GM21619 (cell line): ENCODE measurements at regions not wholly inside any gene's neighbourhood (a gene's known extent, or its start where the extent isn't known, plus 50 kb on each side); places are given as distances from the start of the nearest gene placed in this dataset.

Experiments
- ATAC-seq: cut with Tn5 transposase; IDR thresholded peaks from one replicate; pipeline ENCODE4 v1.9.1; 2021; ENCODE audit not compliant: unreplicated experiment

DNA sequence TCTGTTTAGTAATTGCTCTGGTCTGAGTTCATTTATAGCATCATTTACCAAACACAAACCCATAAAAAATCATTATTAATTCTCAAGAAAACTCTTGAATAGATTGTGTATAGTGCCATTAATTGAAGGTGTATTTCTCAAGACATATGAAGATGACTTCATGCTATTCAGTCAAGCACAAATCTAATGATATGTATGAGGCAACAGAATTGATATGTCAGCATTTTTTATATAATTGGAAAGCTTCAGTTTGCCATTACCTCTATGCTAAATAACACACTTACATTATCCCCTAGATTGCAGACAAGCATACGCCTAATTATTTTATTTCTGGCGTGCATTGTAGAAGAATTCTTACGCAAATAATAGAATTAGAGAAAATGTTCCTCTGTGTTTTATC is 461.8 kb downstream of the PDHA2 start:
- no peak for ATAC-seq

DNA sequence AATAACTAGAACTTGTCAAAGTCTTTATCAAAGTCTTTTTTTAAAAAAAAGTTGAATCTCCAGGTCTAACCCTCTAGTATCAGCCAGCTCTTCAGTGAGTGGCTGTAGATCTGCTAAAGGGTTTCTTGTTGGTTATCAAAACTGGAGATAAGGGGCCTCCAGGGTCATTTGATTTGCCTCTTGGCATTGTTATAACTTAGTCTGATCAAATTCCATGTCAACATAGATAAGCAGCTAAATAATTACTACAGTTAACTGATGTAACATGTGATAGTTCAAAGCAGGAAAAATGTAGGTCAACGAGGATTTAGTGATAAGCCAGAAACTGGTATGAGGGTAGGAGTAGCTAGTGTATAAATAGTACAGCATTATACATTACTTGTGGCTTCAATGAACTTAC is 465.1 kb downstream of the PDHA2 start:
- no peak for ATAC-seq

DNA sequence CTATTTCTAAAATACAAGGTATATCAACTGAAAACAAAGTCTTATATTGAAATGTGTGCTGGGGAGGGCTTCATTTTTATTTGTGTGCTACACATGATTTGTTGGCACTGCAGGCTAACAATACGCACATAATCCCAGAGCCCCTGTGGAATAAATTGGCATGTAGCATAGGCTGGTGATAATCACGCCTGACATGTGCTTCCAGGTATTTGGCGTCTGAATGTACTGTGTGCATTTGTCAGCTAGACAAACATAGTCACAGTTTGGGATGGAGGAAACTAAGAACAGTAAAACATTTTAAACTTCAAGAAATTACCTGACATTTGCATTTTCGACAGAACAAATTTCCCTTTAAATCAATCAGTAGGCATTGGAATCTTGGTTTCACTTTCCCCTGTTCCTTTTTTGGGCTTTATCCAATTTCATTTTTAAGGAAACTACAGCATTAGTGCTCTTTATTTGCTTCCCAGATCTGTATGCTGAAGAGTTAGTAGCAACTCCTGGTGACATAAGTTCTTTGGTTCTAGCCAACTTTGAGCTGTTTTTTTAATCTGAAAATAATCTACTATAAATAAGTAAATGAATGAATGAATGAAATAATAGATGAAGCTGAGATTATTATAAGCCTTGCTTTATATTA is 472.3 kb downstream of the PDHA2 start:
- no peak for ATAC-seq

DNA sequence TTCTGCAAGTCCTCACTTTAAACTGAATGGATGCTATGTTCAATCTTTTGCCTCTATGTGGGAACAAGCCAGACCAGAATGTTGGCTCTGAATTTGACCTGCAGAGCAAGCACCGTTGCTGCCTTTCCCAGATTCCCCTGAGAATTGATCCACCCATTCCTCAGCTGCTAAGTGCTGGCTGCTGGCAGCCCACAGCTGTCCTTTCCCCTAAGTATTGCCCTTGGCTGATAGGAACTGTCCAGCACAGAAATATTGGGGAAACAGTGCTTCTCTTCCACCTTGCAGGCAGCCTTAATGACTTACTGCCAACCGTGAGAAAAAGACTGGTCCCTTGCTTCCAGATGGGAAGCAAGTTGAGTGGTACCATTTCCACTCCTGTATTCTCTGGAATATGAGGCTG is 475.9 kb downstream of the PDHA2 start:
- no peak for ATAC-seq

DNA sequence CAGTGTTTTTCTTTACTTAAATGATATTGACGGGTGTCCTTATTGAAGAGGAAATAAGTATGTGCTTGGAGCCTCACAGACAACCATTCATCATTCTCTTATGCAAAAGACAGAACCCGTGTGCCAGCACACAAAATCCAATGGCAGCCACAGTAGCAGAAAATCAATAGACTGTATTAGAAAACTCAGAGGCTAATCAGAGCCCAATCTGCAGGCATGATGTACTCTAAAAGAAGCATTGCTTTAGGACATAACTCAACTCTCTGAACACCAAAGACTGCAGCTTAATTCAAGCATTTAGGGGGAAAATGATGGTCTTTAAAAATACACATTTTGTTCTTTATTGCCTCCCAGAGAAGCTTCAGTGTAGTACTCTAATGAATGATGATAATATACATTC is 476.9 kb downstream of the PDHA2 start:
- ATAC-seq: no peak

DNA sequence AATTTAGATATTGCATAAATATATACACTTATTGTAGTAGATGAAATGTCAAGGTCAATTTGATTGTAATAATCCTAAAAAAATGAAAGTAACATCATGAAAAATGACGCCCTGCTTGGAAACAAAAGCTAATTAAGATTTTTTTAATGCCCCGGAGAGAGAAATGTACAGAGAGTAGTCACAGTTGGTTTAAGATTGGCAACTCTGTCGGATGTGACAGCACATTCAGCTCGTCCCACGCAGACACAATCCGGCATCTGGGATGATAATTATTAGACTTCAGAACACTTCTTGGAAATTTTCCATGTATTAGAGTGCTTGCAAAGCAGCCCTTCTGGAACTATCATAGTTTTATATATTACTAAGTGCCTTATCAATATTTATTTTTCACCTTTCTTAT is 478.0 kb downstream of the PDHA2 start:
- no peak for ATAC-seq

DNA sequence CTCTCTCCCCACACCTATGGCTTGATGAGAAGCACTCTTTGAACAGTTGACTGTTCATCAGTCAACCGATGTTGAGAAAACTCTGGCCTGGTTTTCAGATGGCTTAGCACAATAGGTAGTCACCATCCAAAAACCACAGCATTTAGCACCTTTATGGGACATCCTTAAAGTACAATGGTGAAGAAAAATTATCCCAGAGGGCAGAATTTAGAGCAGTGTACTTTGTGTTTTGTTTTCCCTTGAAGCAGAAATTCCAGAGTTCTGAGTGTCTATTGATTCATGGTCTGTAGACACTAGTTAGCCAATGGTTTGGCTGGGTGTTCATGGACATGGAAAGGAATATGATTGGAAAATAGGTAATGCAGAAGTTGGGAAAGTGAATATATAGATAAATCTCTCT is 487.0 kb downstream of the PDHA2 start:
- ATAC-seq: no peak

DNA sequence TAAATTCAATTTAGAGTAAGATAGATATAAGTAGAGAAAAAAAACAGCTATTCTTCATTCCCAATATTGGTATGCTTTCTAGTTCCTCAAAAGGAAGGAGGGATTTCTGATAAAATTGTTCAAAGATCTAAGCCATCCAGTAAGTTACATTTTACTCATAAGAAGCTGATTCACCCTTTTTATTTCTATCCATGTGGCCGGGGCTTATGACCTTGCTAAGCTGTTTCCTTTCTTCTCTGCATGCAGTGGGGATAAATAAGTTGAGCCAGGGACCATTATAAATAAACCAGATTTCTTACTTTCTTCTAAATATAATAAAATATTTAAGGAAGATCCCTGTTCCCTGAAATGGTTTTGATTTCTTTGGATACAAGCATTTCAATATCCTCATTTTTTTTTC is 502.3 kb downstream of the PDHA2 start:
- no peak for ATAC-seq

DNA sequence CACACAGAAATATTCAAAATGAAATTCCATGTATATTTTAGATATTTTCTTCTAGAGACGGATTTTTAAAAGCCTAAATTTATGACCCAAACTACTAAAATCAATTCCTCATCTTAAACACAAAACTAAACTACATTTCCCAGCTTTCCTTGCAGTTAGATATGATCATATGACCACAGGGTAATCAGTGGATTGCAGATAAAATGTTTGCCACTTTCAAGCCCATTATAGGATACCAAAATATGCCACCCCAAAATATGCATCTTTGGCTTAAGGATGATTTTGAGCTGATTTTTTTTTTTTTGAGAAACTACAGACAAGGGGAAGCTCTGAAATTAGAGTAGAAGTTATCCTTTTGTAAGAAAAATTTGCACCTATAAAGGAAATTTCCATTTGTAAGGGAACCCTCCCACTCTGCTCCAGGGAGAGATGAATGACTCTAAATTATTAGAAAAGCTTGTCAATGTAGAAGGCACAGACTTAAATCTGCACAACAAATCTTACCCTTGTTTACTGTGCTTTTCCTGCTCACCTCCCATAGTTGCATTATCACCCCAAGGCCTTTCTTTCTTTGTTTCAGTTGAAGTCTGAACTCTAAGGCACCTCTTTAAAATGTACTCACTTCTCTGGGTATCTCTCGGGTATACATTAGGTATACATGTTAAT is 503.0 kb downstream of the PDHA2 start:
- no peak for ATAC-seq

DNA sequence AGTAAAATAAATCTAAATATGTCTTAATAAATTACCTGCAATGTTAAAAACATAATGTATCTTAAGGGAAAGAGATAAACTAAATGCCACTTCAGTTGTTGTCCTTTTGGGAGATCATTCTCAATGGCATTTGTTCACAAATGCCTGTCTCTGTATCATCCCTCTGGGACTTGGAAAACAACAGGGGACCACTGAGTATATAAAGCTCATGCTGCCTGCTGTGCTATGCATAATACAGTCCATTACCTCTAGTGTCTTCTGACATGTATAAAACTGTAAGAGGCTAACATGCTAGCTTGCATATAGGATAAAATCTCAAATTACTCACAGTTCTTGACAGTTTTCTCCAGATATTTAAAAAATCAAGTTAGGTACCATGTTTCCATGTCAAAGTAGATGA is 503.9 kb downstream of the PDHA2 start:
- no peak for ATAC-seq

DNA sequence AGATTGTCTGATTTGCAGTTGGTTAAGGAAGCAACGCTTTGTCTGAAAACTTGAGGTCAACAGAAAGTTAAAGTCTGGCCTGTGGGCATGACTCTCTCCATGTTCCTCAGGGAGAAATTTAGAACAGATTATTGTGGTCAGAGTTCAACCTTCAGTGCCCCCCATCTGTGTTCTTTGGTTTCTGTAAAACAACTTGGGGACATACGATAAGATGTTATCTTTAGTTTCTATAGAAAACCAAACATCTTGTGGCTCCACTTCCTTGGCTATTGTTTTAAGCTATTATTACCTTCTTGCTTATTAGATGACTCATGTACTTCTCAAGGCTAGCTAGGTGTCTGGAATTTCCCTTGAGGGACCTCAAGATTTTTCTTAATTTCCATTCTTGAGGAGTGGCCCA is 507.7 kb downstream of the PDHA2 start:
- no peak for ATAC-seq

DNA sequence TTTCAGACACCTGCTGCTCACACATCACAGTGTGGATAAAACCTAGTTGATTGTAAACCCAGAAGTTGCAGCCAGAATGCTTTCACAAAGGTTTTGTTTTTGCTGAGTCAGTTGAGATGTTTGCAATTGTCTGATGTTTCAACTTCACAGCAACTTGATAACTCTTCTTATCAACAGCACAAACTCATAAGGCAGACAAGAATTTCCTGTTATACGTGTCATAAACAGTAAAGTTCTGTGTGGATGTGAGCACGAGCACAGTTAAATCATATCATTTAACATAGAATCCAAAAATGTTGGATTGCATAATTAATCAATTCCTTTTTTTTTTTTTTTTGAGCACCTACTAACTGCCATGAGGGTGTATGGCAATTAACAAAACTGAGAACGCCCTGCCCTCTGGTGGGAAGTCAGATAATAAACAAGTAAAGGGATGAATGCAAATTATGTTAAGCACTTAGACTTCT is 512.2 kb downstream of the PDHA2 start:
- no peak for ATAC-seq

DNA sequence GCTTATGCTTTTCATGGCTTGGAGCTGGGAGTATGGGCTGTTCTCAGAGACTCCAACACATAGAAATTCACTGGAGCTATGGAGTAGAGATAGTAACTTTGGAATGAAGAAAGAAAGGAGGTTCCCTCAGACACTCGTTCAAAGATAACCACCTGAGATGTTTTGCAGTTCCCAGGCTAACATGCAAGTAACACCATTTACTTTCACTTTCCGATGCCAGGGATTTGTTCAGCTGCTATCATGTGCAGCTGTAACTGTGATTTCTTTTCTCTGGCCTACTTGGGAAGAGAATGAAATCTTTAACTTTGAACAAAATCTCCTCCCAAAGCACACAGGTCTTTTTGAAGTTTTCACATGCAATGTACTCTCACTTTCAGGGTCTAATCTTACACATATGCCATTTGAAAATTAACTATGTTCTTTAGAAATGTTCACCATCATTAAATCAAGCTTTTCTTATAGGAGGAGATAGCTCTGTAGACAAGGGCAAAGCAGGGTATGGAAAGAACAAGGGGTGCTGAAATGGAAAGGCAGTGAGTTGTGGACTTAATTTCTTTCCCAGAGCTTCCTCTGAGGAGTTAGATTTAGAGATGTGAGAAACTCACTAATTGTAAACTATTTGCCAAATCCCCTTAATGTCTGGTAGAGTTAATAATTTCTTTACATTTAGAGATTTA is 514.3 kb downstream of the PDHA2 start:
- ATAC-seq: no peak

DNA sequence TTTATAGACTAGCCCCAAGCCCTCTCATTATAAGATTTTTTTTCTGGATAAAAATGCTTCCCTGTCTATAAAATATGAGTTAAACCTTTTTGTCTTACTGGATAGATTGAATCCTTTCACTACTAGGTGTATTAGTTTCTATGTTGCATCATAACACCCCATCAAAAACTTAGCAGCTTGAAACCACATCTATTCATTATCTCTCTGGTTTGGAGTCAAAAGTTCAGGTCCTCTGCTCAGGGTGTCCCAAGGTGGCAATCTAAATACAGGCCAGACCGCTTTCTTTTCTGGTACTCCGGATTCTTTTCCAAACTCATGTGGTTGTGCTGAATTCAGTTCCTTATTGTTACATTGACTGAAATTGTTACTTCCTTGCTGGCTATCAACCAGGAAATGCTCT is 515.5 kb downstream of the PDHA2 start:
- ATAC-seq: no peak

DNA sequence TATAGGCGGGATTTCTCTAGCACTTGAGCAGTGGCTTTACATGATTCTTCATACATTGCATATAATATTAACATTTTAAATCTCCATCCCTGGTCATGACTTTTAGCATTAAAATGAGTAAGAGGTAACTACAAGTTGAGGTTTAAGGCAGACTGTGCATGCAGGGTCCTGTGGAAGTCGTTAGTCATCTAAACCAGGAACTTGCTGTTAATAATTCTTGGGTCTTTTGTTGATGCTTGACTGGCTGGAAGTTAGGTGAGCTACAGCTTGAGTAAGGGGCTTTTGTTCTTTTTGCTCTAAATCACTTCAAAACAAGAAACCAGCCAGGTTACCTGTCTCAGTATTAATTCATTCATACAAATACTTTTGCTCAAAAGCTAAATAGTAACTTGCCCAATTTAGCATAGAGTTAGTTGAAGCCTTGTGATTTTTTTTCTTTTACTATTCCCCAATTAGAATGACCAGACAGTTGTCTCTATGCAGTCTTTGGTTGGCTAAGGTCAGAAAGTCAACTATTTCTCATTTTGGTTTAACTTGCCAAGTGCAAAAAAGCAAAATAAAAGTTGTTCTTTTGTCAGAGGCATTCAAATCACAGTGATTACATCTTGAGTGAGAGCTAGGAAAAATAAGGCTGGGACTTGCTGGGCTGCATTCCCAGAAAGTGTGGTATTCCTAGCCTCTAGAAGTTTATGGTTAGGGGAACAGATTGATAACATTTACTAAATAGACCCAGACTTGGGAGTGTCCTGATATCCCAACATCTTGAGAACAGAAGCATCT is 516.9 kb downstream of the PDHA2 start:
- ATAC-seq: no peak

DNA sequence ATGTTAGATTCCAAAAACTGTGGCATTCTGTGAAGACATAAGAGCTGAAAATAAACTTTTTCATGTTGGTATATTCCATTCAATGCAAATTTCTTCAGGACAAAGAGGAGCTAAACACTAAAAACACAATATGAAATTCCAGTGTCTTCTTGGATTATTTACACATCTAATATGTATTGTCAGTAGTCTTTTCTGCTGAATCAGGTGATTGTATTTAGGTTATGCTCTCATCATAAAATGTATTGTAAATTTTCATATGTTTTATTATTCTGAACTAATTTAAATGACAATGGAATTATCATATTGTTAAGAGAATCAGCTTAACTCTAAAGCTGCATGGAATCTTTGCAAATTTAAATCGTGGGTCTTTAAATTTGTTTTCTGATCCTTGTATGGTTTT is 526.7 kb downstream of the PDHA2 start:
- ATAC-seq: no peak

DNA sequence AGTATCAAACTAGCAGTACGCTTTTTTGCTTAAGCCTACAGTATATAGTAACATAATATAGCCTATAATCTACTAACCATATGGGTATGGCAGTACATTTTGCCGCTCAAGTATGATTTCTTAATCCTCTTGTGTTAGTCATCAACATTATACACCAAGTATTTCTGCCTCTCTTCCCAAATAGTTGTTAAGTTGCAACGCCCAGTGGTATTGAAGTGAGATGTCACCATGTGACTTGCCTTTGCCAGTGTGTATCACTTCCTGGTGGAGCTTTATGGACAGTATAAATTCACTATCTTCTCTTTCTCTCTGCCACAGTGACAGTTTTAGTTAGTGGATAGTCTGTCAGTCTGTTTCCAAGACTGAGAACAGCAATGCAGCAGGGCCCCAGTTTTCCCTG is 535.5 kb downstream of the PDHA2 start:
- no peak for ATAC-seq

DNA sequence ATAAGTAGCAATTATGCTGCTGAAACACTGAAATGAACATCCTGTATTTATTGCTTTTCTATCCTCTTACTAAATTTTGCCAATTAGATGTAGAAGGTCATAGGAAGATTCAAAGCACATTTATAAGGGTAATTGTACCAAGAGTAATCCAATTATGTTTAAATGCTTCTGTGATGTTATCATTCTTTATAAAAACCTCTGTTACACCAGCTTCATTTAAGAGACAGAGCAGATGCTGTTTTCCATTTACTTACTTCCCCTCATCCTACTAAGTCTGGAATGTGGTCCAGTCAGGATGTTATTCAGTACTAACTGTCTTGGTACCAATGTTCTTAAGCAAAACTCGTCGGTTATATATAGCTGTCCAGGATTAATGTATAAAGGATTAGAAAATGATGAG is 539.6 kb downstream of the PDHA2 start:
- no peak for ATAC-seq

DNA sequence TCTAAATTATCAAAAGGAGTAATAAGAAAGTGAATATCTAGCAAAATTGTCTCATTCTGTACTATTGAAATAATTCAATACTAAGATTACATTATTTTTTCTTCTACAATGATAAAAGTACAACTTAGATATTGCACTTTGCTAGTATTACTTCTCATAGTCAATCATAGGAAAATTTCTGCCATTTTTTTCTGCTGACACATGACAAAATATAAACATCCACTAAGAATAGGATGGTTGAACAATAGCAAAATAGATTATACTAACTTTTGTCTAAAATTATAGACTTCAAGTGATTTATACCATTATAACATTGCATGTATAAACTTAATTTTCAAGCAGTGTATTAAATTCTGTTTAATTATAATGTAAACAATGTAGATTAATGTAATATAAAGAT is 540.2 kb downstream of the PDHA2 start:
- no peak for ATAC-seq

DNA sequence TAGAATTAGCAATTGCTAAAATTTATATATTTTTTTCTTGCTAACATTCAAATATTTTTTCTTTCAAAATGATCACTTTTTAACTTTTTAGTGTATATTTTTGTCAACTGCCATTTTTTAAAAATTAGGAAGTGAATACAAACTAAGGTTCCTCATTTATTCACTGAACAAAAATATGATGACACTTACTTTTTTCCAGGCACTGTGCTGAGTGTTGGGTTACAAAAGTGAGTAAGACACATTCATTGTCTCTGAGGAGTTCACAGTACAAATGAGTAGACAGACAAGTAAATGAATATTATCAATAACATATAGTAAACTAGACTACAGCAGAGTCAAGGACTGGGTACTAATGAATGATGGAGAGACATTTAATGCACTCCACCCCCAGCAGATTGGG is 543.5 kb downstream of the PDHA2 start:
- ATAC-seq: no peak

DNA sequence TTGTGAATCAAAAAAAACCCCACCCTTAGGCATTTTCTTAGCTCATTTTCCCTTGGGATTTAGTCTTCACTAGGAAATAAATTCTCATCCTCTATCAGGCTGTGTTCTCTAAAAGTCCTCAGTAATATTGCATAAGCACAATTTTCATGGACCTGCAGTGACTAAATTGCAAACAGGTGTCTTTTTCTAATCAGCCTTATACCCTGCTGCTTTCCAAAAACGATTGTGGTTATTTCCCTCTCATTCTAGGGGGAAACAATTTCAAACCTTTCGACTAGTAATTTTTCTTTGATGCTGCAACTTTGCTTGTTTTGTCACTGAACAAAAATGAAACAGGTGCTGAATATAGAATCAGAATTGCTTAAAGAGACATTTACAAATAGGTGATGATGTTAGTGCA is 549.9 kb downstream of the PDHA2 start:
- no peak for ATAC-seq

DNA sequence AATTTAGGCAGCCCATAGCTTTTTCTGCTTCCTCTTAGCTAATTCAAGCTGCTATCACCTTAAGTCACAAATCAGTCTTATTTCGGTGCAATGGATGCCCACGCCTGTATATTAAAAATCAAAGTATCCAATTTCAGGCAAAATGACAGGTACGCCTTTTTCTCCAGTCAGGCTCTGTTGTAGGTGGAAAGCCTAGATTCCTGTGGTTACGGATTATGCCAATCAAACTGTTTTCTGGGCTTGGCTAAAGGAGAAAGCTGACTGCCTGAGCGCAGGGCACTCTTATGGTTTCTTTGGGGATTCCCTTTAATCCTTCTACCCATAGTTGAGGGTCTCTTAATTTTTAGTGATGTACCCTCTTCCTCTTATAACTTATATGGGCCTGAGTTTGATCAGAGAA is 550.5 kb downstream of the PDHA2 start:
- ATAC-seq: no peak
